ENCODE measurements at regions not wholly inside any gene's neighbourhood (a gene's known extent, or its start where the extent isn't known, plus 50 kb on each side); places are given as distances from the start of the nearest gene placed in this dataset.
"Not testable (repeated sequence)": the region's sequence is repeated elsewhere in the genome, so short reads cannot be mapped to it uniquely, and the experiment has no call there.

- H3K27me3 ChIP-seq (replicated peaks in 1 of 4; ENCODE audit: control extremely low read depth in 1 of 4, control insufficient read depth in 3 of 4, insufficient read depth in 4 of 4, low read length in 3 of 4); H3K4me1 Mint-ChIP-seq; H3K27me3 Mint-ChIP-seq; H3K36me3 ChIP-seq (replicated peaks in 1 of 2; ENCODE audit: control extremely low read depth in 1 of 2, control insufficient read depth in 1 of 2, extremely low read depth in 1 of 2, insufficient read depth in 2 of 2, low read length in 1 of 2); H3K9ac ChIP-seq (ENCODE audit: low read length); H3K4me3 ChIP-seq (ENCODE audit: control extremely low read depth in 1 of 5, extremely low read depth in 1 of 5, insufficient read depth in 1 of 5, low read depth in 2 of 5, low read length in 4 of 5); intact Hi-C loops (cut with micrococcal nuclease); H3K4me2 ChIP-seq (replicated peaks; ENCODE audit: low read depth, low read length, poor library complexity, severe bottlenecking); ATAC-seq (ENCODE audit: low read depth); POLR2A ChIA-PET; H4K20me1 ChIP-seq (ENCODE audit: control insufficient read depth, insufficient read depth, low read length, poor library complexity, severe bottlenecking); H3K79me2 ChIP-seq (ENCODE audit: control insufficient read depth, insufficient read depth, low read length); H2AFZ ChIP-seq (ENCODE audit: insufficient read depth, low read depth, low read length, poor library complexity, severe bottlenecking); H3K27ac Mint-ChIP-seq; CTCF ChIA-PET; H3K27ac ChIP-seq (ENCODE audit: low read length in 2 of 2); H3K9me3 ChIP-seq (ENCODE audit: control extremely low read depth in 1 of 3, control insufficient read depth in 2 of 3, insufficient read depth in 1 of 3, low read length in 2 of 3); H3K4me1 ChIP-seq (ENCODE audit: control insufficient read depth in 2 of 2, insufficient read depth in 2 of 2, low read length in 2 of 2); H3K4me3 Mint-ChIP-seq; DNase-seq; H3K9me3 Mint-ChIP-seq (ENCODE audit: insufficient read depth): not testable (repeated sequence)
- no CpG with 5 or more reads among the region's 3 CpGs for WGBS (ENCODE audit: insufficient coverage)
Observed at GRCh38 chr10:87435295-87435826, 69.3 kb upstream of the MINPP1 start.

GRCh38 chr10:87436104-87436503, 68.6 kb upstream of the MINPP1 start:
- H2AFZ ChIP-seq (ENCODE audit: insufficient read depth, low read depth, low read length, poor library complexity, severe bottlenecking); H3K9ac ChIP-seq (ENCODE audit: low read length); H3K27me3 ChIP-seq (replicated peaks in 1 of 4; ENCODE audit: control extremely low read depth in 1 of 4, control insufficient read depth in 3 of 4, insufficient read depth in 4 of 4, low read length in 3 of 4); intact Hi-C loops (cut with micrococcal nuclease); DNase-seq; H3K36me3 ChIP-seq (replicated peaks in 1 of 2; ENCODE audit: control extremely low read depth in 1 of 2, control insufficient read depth in 1 of 2, extremely low read depth in 1 of 2, insufficient read depth in 2 of 2, low read length in 1 of 2); H4K20me1 ChIP-seq (ENCODE audit: control insufficient read depth, insufficient read depth, low read length, poor library complexity, severe bottlenecking); H3K4me3 ChIP-seq (ENCODE audit: control extremely low read depth in 1 of 5, extremely low read depth in 1 of 5, insufficient read depth in 1 of 5, low read depth in 2 of 5, low read length in 4 of 5); H3K27ac ChIP-seq (ENCODE audit: low read length in 2 of 2); H3K4me1 Mint-ChIP-seq; H3K27me3 Mint-ChIP-seq; H3K4me3 Mint-ChIP-seq; H3K4me2 ChIP-seq (replicated peaks; ENCODE audit: low read depth, low read length, poor library complexity, severe bottlenecking); POLR2A ChIA-PET; H3K79me2 ChIP-seq (ENCODE audit: control insufficient read depth, insufficient read depth, low read length); H3K4me1 ChIP-seq (ENCODE audit: control insufficient read depth in 2 of 2, insufficient read depth in 2 of 2, low read length in 2 of 2); CTCF ChIA-PET; H3K9me3 Mint-ChIP-seq (ENCODE audit: insufficient read depth); H3K9me3 ChIP-seq (ENCODE audit: control extremely low read depth in 1 of 3, control insufficient read depth in 2 of 3, insufficient read depth in 1 of 3, low read length in 2 of 3); H3K27ac Mint-ChIP-seq: not testable (repeated sequence)
- peak; percentile 13 for TF ChIP-seq CTCF (IDR thresholded peaks at IDR 0.05)
- no CpG with 5 or more reads among the region's 14 CpGs for WGBS (ENCODE audit: insufficient coverage)
- ATAC-seq (ENCODE audit: low read depth) = peak; percentile 96

- DNase-seq; H3K9me3 ChIP-seq (ENCODE audit: control extremely low read depth in 1 of 3, control insufficient read depth in 2 of 3, insufficient read depth in 1 of 3, low read length in 2 of 3); H3K4me1 ChIP-seq (ENCODE audit: control insufficient read depth in 2 of 2, insufficient read depth in 2 of 2, low read length in 2 of 2); H3K27ac ChIP-seq (ENCODE audit: low read length in 2 of 2); intact Hi-C loops (cut with micrococcal nuclease); H3K27me3 ChIP-seq (replicated peaks in 1 of 4; ENCODE audit: control extremely low read depth in 1 of 4, control insufficient read depth in 3 of 4, insufficient read depth in 4 of 4, low read length in 3 of 4); H3K9ac ChIP-seq (ENCODE audit: low read length); POLR2A ChIA-PET; H3K36me3 ChIP-seq (replicated peaks in 1 of 2; ENCODE audit: control extremely low read depth in 1 of 2, control insufficient read depth in 1 of 2, extremely low read depth in 1 of 2, insufficient read depth in 2 of 2, low read length in 1 of 2); H2AFZ ChIP-seq (ENCODE audit: insufficient read depth, low read depth, low read length, poor library complexity, severe bottlenecking); H3K4me3 Mint-ChIP-seq; CTCF ChIA-PET; H3K79me2 ChIP-seq (ENCODE audit: control insufficient read depth, insufficient read depth, low read length); H3K4me2 ChIP-seq (replicated peaks; ENCODE audit: low read depth, low read length, poor library complexity, severe bottlenecking); H3K4me1 Mint-ChIP-seq; ATAC-seq (ENCODE audit: low read depth); H3K27ac Mint-ChIP-seq; H3K27me3 Mint-ChIP-seq; H4K20me1 ChIP-seq (ENCODE audit: control insufficient read depth, insufficient read depth, low read length, poor library complexity, severe bottlenecking); H3K9me3 Mint-ChIP-seq (ENCODE audit: insufficient read depth); H3K4me3 ChIP-seq (ENCODE audit: control extremely low read depth in 1 of 5, extremely low read depth in 1 of 5, insufficient read depth in 1 of 5, low read depth in 2 of 5, low read length in 4 of 5): not testable (repeated sequence)
- WGBS (ENCODE audit: insufficient coverage) = no CpG with 5 or more reads among the region's 2 CpGs
Observed at GRCh38 chr10:87437450-87437849, 67.2 kb upstream of the MINPP1 start.

Measured in B cell (primary cell).